ENCODE measurements at regions not wholly inside any gene's neighbourhood (a gene's known extent, or its start where the extent isn't known, plus 50 kb on each side); places are given as distances from the start of the nearest gene placed in this dataset.
A peak's percentile ranks its signal among the peaks of the same experiment; 100 is the strongest.

GRCh38 chr6:154656660-154657059 lies 76.6 kb upstream of the SCAF8 start (continued):
- TF ChIP-seq, protein P1, sequence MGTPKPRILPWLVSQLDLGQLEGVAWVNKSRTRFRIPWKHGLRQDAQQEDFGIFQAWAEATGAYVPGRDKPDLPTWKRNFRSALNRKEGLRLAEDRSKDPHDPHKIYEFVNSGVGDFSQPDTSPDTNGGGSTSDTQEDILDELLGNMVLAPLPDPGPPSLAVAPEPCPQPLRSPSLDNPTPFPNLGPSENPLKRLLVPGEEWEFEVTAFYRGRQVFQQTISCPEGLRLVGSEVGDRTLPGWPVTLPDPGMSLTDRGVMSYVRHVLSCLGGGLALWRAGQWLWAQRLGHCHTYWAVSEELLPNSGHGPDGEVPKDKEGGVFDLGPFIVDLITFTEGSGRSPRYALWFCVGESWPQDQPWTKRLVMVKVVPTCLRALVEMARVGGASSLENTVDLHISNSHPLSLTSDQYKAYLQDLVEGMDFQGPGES (IDR thresholded peaks at IDR 0.05; ENCODE audit: low read depth, low read length) = no peak
- TF ChIP-seq FOSL2 (IDR thresholded peaks at IDR 0.05; ENCODE audit: borderline replicate concordance, low read depth) (no peak), SIN3A (IDR thresholded peaks at IDR 0.05; ENCODE audit: borderline replicate concordance, low read depth, low read length) (no peak), FOXM1 (IDR thresholded peaks at IDR 0.05; ENCODE audit: low read depth) (no peak)

- no peak overlapping the region for H3K4me3 ChIP-seq (ENCODE audit: low read depth in 2 of 2, low read length in 1 of 2)
- H3K79me2 ChIP-seq (ENCODE audit: insufficient read depth) = no peaks in the 10 kb centered on the region
- H3K4me2 ChIP-seq = no peak overlapping the region
- H3K27me3 ChIP-seq (ENCODE audit: insufficient read depth) = no peaks in the 10 kb centered on the region
- 0 out of 2 replicates have a peak, but pooled peaks have one; percentile 6 for TF ChIP-seq RAD21 (IDR thresholded peaks at IDR 0.05; ENCODE audit: low read length)
- no peak for TF ChIP-seq TEAD4 (IDR thresholded peaks at IDR 0.05; ENCODE audit: borderline replicate concordance, insufficient read depth)
- no peaks in the 10 kb centered on the region for H3K9me2 ChIP-seq
- no peaks in the 10 kb centered on the region for H3K9me3 ChIP-seq
- POLR2A ChIA-PET = no interaction called here
- H3K9ac ChIP-seq = no peak overlapping the region
- CTCF ChIA-PET = interaction anchor here (0.9 to 2.1 kb wide), 2 partner anchors 14 to 289 kb away, joined by 3 to 7 read pairs; no protein-coding TSS in a partner anchor
- H3K4me1 ChIP-seq (ENCODE audit: control insufficient read depth in 1 of 2, insufficient read depth in 2 of 2, low read depth in 1 of 2, low read length in 1 of 2) = no peaks in the 10 kb centered on the region
- H3K36me3 ChIP-seq (replicated peaks in 1 of 2; ENCODE audit: control insufficient read depth in 1 of 2, insufficient read depth in 2 of 2, low read length in 1 of 2) = no peaks in the 10 kb centered on the region
- no peak for DNase-seq
- no peak overlapping the region for H3K27ac ChIP-seq (ENCODE audit: low read depth in 2 of 2, low read length in 1 of 2)
- no peaks in the 10 kb centered on the region for H3F3A ChIP-seq (replicated peaks; ENCODE audit: insufficient read depth)
- 79% methylated on average over 4 of the region's 4 CpGs for WGBS (ENCODE audit: low lambda C conversion rate)
- no peaks in the 10 kb centered on the region for H4K20me1 ChIP-seq (ENCODE audit: insufficient read depth)
- H2AFZ ChIP-seq (ENCODE audit: low read depth) = no peak overlapping the region
Measured at GRCh38 chr6:154661768-154662167, 71.4 kb upstream of the SCAF8 start.

- WGBS (ENCODE audit: low lambda C conversion rate) = 62% methylated on average over 3 of the region's 3 CpGs
Measured at GRCh38 chr6:154664287-154664686, 68.9 kb upstream of the SCAF8 start.

More at GRCh38 chr6:154664287-154664686, 68.9 kb upstream of the SCAF8 start:
- H3F3A ChIP-seq (replicated peaks; ENCODE audit: insufficient read depth) = no peaks in the 10 kb centered on the region
- no peak overlapping the region for H2AFZ ChIP-seq (ENCODE audit: low read depth)
- no peaks in the 10 kb centered on the region for H4K20me1 ChIP-seq (ENCODE audit: insufficient read depth)
- ChIA-PET CTCF (interaction anchor here (0.6 to 3.1 kb wide), 2 partner anchors 11 to 387 kb away, joined by 3 to 18 read pairs; no protein-coding TSS in a partner anchor), POLR2A (no interaction called here)
- no peak overlapping the region for H3K4me3 ChIP-seq (ENCODE audit: low read depth in 2 of 2, low read length in 1 of 2)
- no peaks in the 10 kb centered on the region for H3K79me2 ChIP-seq (ENCODE audit: insufficient read depth)
- H3K9ac ChIP-seq = no peak overlapping the region
- no peaks in the 10 kb centered on the region for H3K4me1 ChIP-seq (ENCODE audit: control insufficient read depth in 1 of 2, insufficient read depth in 2 of 2, low read depth in 1 of 2, low read length in 1 of 2)
- H3K9me2 ChIP-seq = no peaks in the 10 kb centered on the region
- no peaks in the 10 kb centered on the region for H3K27me3 ChIP-seq (ENCODE audit: insufficient read depth)
- TF ChIP-seq FOXM1 (IDR thresholded peaks at IDR 0.05; ENCODE audit: low read depth) = no peak
- no peak for TF ChIP-seq MAX (IDR thresholded peaks at IDR 0.05; ENCODE audit: low read depth)
- TF ChIP-seq GATA2 (CRISPR knock-in tag; IDR thresholded peaks at IDR 0.05) = no peak
- TF ChIP-seq, protein P2, sequence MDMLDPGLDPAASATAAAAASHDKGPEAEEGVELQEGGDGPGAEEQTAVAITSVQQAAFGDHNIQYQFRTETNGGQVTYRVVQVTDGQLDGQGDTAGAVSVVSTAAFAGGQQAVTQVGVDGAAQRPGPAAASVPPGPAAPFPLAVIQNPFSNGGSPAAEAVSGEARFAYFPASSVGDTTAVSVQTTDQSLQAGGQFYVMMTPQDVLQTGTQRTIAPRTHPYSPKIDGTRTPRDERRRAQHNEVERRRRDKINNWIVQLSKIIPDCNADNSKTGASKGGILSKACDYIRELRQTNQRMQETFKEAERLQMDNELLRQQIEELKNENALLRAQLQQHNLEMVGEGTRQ (IDR thresholded peaks at IDR 0.05; ENCODE audit: borderline replicate concordance, low read depth, low read length) = no peak
- TF ChIP-seq, protein P1 (IDR thresholded peaks at IDR 0.05; ENCODE audit: low read depth, low read length) = no peak
- no peak for TF ChIP-seq RFX5 (IDR thresholded peaks at IDR 0.05; ENCODE audit: low read length)
- TF ChIP-seq RAD21 (IDR thresholded peaks at IDR 0.05; ENCODE audit: low read length) = no peak
- no peak for TF ChIP-seq POLR2AphosphoS5 (IDR thresholded peaks at IDR 0.05; ENCODE audit: low read depth, low read length)
- TF ChIP-seq GABPA (IDR thresholded peaks at IDR 0.05; ENCODE audit: low read depth) = no peak
- TF ChIP-seq USF1 (IDR thresholded peaks at IDR 0.05; ENCODE audit: borderline replicate concordance, low read depth) = no peak
- TF ChIP-seq, protein P3, sequence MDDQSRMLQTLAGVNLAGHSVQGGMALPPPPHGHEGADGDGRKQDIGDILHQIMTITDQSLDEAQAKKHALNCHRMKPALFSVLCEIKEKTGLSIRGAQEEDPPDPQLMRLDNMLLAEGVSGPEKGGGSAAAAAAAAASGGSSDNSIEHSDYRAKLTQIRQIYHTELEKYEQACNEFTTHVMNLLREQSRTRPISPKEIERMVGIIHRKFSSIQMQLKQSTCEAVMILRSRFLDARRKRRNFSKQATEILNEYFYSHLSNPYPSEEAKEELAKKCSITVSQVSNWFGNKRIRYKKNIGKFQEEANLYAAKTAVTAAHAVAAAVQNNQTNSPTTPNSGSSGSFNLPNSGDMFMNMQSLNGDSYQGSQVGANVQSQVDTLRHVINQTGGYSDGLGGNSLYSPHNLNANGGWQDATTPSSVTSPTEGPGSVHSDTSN (IDR thresholded peaks at IDR 0.05) = no peak
- TF ChIP-seq EZH2phosphoT487 (IDR thresholded peaks at IDR 0.05; ENCODE audit: borderline replicate concordance, low read depth) = no peak
- no peak for TF ChIP-seq FOSL2 (IDR thresholded peaks at IDR 0.05; ENCODE audit: borderline replicate concordance, low read depth)
- TF ChIP-seq JUND (IDR thresholded peaks at IDR 0.05) = no peak
- TF ChIP-seq CHD2 (IDR thresholded peaks at IDR 0.05; ENCODE audit: low read length, partially characterized antibody) = no peak
- H3K4me2 ChIP-seq = no peak overlapping the region
- H3K27ac ChIP-seq (ENCODE audit: low read depth in 2 of 2, low read length in 1 of 2) = no peak overlapping the region
- DNase-seq = no peak
- no peaks in the 10 kb centered on the region for H3K9me3 ChIP-seq
- H3K36me3 ChIP-seq (replicated peaks in 1 of 2; ENCODE audit: control insufficient read depth in 1 of 2, insufficient read depth in 2 of 2, low read length in 1 of 2) = no peaks in the 10 kb centered on the region
